Naive B cell (primary cell): ENCODE measurements at regions not wholly inside any gene's neighbourhood (a gene's known extent, or its start where the extent isn't known, plus 50 kb on each side); places are given as distances from the start of the nearest gene placed in this dataset.

Source experiments
- ATAC-seq, 2 donors: fragments of 150-1000 bp; cut with Tn5 transposase; 2 replicates each; pipeline ENCODE4 v1.10.0; 2021; ENCODE audit warnings: low read depth in 2 of 2, mild to moderate bottlenecking in 2 of 2, moderate library complexity in 2 of 2
- DNase-seq: peaks from one replicate; pipeline ENCODE4 v3.0.0; 2022
- H3K27ac Mint-ChIP-seq, 6 donors: one replicate each; pipeline ENCODE4 v1.8.0; 2020 to 2022; ENCODE audit warnings: mild to moderate bottlenecking in 6 of 6, mixed read lengths in 6 of 6, moderate library complexity in 5 of 6, inconsistent platforms in 2 of 6
- H3K27me3 Mint-ChIP-seq, 3 donors: one replicate each; pipeline ENCODE4 v1.8.0; 2021 to 2022; ENCODE audit warnings: mixed read lengths in 3 of 3, mild to moderate bottlenecking in 1 of 3
- H3K36me3 Mint-ChIP-seq, 2 donors: one replicate each; pipeline ENCODE4 v1.8.0; 2020 to 2022; ENCODE audit warnings: mixed read lengths in 2 of 2, inconsistent platforms in 1 of 2, mild to moderate bottlenecking in 1 of 2
- H3K4me1 Mint-ChIP-seq, 3 donors: one replicate each; pipeline ENCODE4 v1.8.0; 2020 to 2022; ENCODE audit warnings: mixed read lengths in 3 of 3, inconsistent platforms in 1 of 3, mild to moderate bottlenecking in 1 of 3, moderate library complexity in 1 of 3
- H3K4me3 Mint-ChIP-seq, 8 donors: one replicate each; pipeline ENCODE4 v1.8.0; 2020 to 2022; ENCODE audit warnings: mild to moderate bottlenecking in 8 of 8, mixed read lengths in 8 of 8, moderate library complexity in 8 of 8, inconsistent platforms in 2 of 8
- H3K9me3 Mint-ChIP-seq, 7 donors: one replicate each; pipeline ENCODE4 v1.8.0; 2020 to 2022; ENCODE audit warnings: mixed read lengths in 7 of 7, mild to moderate bottlenecking in 5 of 7, inconsistent platforms in 2 of 7, moderate library complexity in 1 of 7

DNA sequence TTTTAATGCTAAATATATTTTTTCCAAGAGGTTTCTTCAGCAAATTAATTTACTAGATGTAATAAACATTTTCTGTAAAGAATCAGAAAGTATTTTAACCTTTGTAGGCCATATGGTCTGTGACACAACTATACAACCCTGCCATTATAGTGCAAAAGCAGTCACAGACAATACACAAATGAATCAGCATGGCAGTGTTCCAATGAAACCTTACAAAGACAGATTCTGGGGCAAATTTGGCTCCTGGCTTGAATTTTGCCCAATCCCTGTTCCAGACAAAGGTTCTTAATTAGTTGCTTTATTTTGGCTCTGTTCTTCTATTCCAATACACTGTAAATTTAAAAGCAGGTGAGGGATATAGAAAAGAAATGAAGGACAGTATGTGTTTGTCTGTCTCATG, 352.5 kb downstream of the C12orf50 start:
- DNase-seq (no peak), ATAC-seq (no peak)
- no peaks in the 10 kb centered on the region for H3K36me3 Mint-ChIP-seq
- no peaks in the 10 kb centered on the region for H3K4me1 Mint-ChIP-seq
- H3K27me3 Mint-ChIP-seq = no peaks in the 10 kb centered on the region
- H3K27ac Mint-ChIP-seq = no peak overlapping the region
- H3K4me3 Mint-ChIP-seq = no peak overlapping the region
- H3K9me3 Mint-ChIP-seq = peaks cover 0 to 4% (median 0%) of the 10 kb centered on the region in 7 donors

- no peaks in the 10 kb centered on the region for H3K4me1 Mint-ChIP-seq
- no peak overlapping the region for H3K27ac Mint-ChIP-seq
- ATAC-seq = no peak
- H3K36me3 Mint-ChIP-seq = no peaks in the 10 kb centered on the region
- DNase-seq = no peak
- peaks cover 0 to 5% (median 0%) of the 10 kb centered on the region in 7 donors for H3K9me3 Mint-ChIP-seq
- H3K27me3 Mint-ChIP-seq = no peaks in the 10 kb centered on the region
- no peak overlapping the region for H3K4me3 Mint-ChIP-seq
These were observed 357.4 kb downstream of the C12orf50 start for GRCh38 chr12:87671757-87672156.

- no peak for DNase-seq
- Mint-ChIP-seq H3K36me3 (no peaks in the 10 kb centered on the region), H3K27ac (no peak overlapping the region), H3K9me3 (peaks cover 0 to 5% (median 0%) of the 10 kb centered on the region in 7 donors), H3K4me3 (no peak overlapping the region), H3K27me3 (no peaks in the 10 kb centered on the region), H3K4me1 (no peaks in the 10 kb centered on the region)
- no peak for ATAC-seq
These were observed 358.8 kb downstream of the C12orf50 start for GRCh38 chr12:87670448-87670847.

- Mint-ChIP-seq H3K27ac (no peak overlapping the region), H3K9me3 (peaks cover 0 to 5% (median 0%) of the 10 kb centered on the region in 7 donors), H3K27me3 (no peaks in the 10 kb centered on the region), H3K4me1 (peaks cover 2 to 3% (median 2%) of the 10 kb centered on the region in 3 donors), H3K4me3 (no peak overlapping the region), H3K36me3 (no peaks in the 10 kb centered on the region)
- ATAC-seq (no peak), DNase-seq (no peak)
These were observed 361.8 kb downstream of the C12orf50 start for GRCh38 chr12:87667378-87667777.

- no peaks in the 10 kb centered on the region for H3K9me3 Mint-ChIP-seq
- H3K4me1 Mint-ChIP-seq = peaks cover 11 to 17% (median 17%) of the 10 kb centered on the region in 3 donors
- no peaks in the 10 kb centered on the region for H3K27me3 Mint-ChIP-seq
- peak; percentile 66 to 69 for ATAC-seq
- no peak for DNase-seq
- H3K4me3 Mint-ChIP-seq = peak overlapping the region in 5 of 8 donors; percentile 0 to 77 (median 59)
- peak overlapping the region in 2 of 6 donors; percentile 7 to 30 for H3K27ac Mint-ChIP-seq
- no peaks in the 10 kb centered on the region for H3K36me3 Mint-ChIP-seq
These were observed 367.3 kb downstream of the C12orf50 start for GRCh38 chr12:87661786-87662377.

DNA sequence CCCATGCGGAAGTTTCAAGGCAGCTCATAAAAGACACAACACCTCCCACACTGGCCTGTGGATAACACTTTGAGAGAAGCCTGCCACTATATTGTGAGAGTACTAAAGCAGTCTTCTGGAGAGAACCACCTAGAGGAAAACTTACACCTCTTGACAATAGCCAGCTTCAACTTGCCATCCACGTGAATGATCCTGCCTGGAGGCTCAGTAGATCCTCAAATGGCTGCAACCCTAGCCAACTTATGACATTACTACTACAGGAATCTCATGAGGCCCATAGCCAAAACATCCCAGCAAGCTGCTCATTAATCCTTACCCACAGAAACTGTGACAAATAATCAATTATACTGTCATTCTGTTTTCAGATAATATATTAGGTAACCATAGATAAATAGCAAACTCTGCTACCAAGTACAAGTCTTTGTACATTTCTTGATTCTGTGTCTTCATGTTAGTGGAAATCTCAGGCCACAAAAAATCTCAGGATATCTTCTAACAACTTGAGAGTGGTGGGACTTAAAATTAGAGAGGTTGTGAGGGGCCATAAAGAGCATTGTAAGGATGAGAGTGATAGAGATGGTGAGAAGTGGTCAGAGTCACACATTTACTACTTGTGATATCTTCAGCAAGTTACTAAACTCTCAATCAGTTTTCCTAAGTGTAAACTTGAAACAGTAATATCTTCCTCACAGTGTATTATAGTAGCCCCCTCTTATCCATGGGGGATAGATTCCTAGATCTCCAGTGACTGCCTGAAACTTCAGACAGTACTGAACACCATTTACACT, 368.0 kb downstream of the C12orf50 start:
- Mint-ChIP-seq H3K9me3 (no peaks in the 10 kb centered on the region), H3K4me3 (peak overlapping the region in 3 of 8 donors; percentile 40 to 77 (median 59)), H3K27ac (peak overlapping the region in 1 of 6 donors; percentile 8), H3K36me3 (no peaks in the 10 kb centered on the region), H3K4me1 (peaks cover 11 to 17% (median 17%) of the 10 kb centered on the region in 3 donors), H3K27me3 (no peaks in the 10 kb centered on the region)
- ATAC-seq (no peak), DNase-seq (no peak)

GRCh38 chr12:87660291-87660690, 368.9 kb downstream of the C12orf50 start:
- DNase-seq = no peak
- H3K4me1 Mint-ChIP-seq = peaks cover 11 to 17% (median 17%) of the 10 kb centered on the region in 3 donors
- no peak overlapping the region for H3K4me3 Mint-ChIP-seq
- no peak overlapping the region for H3K27ac Mint-ChIP-seq
- no peaks in the 10 kb centered on the region for H3K36me3 Mint-ChIP-seq
- no peaks in the 10 kb centered on the region for H3K27me3 Mint-ChIP-seq
- H3K9me3 Mint-ChIP-seq = no peaks in the 10 kb centered on the region
- ATAC-seq = no peak

DNA sequence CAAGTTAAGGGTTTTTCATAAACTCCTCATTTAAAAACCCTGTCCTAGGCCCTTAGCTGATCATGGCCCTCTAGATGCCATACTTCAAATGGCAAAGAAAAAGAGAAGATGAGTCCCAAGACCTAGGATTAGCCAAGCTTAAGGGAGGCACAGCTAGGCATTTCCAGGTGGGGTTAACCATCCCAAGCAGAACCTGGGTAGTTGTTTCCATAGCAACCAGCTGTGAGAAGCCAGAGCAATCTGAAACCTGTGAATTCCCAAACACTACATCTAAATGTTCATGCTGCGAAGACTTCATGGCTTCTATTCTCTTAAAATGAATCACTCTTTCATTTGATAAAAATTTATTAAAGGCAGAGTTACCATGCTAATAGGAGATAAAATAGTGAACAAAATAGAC, 372.9 kb downstream of the C12orf50 start:
- ATAC-seq (no peak), DNase-seq (no peak)
- Mint-ChIP-seq H3K4me3 (no peak overlapping the region), H3K27ac (no peak overlapping the region), H3K9me3 (no peaks in the 10 kb centered on the region), H3K27me3 (no peaks in the 10 kb centered on the region), H3K4me1 (peaks cover 3 to 7% (median 3%) of the 10 kb centered on the region in 3 donors), H3K36me3 (no peaks in the 10 kb centered on the region)

GRCh38 chr12:87651670-87652425, 377.4 kb downstream of the C12orf50 start:
- no peaks in the 10 kb centered on the region for H3K4me1 Mint-ChIP-seq
- no peaks in the 10 kb centered on the region for H3K36me3 Mint-ChIP-seq
- DNase-seq (no peak), ATAC-seq (no peak)
- no peak overlapping the region for H3K27ac Mint-ChIP-seq
- H3K9me3 Mint-ChIP-seq = no peaks in the 10 kb centered on the region
- H3K27me3 Mint-ChIP-seq = no peaks in the 10 kb centered on the region
- H3K4me3 Mint-ChIP-seq = no peak overlapping the region

DNA sequence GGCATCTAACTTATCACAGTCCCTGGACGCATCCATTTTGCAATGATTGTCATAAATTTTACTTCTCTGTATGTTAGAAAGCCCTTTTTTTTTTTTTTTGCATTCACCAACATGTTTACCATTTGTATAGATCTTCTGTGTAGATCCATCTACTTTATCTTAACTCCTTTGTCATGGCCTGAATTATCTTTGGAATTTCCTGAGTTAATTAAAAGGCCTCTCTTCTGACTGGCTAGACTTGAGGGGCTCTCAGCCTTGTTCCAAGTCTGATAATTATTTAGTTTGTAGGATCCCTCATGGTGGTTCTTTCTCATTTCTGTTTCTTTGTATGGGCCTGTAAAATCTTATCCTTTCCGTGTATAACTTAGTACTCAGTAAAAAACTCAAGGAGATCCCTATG, 387.0 kb downstream of the C12orf50 start:
- H3K27ac Mint-ChIP-seq = no peak overlapping the region
- no peaks in the 10 kb centered on the region for H3K4me1 Mint-ChIP-seq
- H3K4me3 Mint-ChIP-seq = no peak overlapping the region
- peaks cover 0 to 5% (median 0%) of the 10 kb centered on the region in 7 donors for H3K9me3 Mint-ChIP-seq
- no peak for ATAC-seq
- H3K27me3 Mint-ChIP-seq = no peaks in the 10 kb centered on the region
- no peaks in the 10 kb centered on the region for H3K36me3 Mint-ChIP-seq
- DNase-seq = no peak

DNA sequence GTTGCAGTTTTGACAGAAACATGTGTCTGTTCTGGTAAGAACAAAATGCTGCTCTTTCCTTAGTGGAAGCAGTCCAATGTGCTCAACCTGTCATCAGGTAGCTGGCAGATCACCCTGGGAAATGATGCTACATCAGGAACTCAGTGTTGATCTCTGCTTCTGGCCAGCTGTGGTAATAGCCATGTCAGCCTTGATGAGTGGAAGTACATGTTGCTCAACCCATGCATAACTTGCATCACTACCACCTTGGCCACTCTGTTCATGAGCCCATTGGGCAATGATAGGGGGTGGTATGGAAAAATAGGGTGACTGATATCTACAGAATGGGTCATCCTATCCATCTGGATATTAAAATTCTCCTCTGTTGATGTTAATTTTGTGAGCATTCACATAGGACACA, 411.0 kb downstream of the C12orf50 start:
- H3K36me3 Mint-ChIP-seq = no peaks in the 10 kb centered on the region
- DNase-seq (no peak), ATAC-seq (no peak)
- H3K27ac Mint-ChIP-seq = no peak overlapping the region
- H3K4me1 Mint-ChIP-seq = no peaks in the 10 kb centered on the region
- H3K4me3 Mint-ChIP-seq = no peak overlapping the region
- H3K9me3 Mint-ChIP-seq = peaks cover 0 to 9% (median 2%) of the 10 kb centered on the region in 7 donors
- H3K27me3 Mint-ChIP-seq = no peaks in the 10 kb centered on the region

- Mint-ChIP-seq H3K4me1 (no peaks in the 10 kb centered on the region), H3K27me3 (no peaks in the 10 kb centered on the region), H3K9me3 (peaks cover 0 to 5% (median 0%) of the 10 kb centered on the region in 7 donors), H3K27ac (no peak overlapping the region), H3K36me3 (no peaks in the 10 kb centered on the region), H3K4me3 (no peak overlapping the region)
- DNase-seq (no peak), ATAC-seq (no peak)
These were observed 416.2 kb downstream of the C12orf50 start for GRCh38 chr12:87612996-87613395.

DNA sequence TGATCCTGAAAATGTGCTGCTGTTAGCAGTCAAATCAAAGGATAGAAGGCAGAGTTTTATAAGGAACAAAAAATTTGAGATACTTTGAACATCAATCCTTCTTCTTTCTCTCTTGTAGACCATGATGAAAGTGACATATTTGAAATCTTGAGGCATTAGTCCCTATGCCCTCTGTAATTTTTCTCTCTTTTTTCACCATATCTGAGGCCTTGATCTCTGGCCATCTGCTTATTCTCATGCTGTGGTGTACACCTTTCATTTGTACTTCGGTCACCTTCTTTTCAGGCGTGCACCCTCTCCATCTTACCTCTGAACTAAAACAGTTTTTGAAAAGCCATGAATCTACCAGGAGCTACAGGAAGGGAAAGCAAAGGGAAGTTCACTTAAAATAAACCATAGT, 420.9 kb downstream of the C12orf50 start:
- peaks cover 0 to 7% (median 3%) of the 10 kb centered on the region in 7 donors for H3K9me3 Mint-ChIP-seq
- peak overlapping the region in 2 of 6 donors; percentile 6 to 40 for H3K27ac Mint-ChIP-seq
- H3K36me3 Mint-ChIP-seq = no peaks in the 10 kb centered on the region
- no peaks in the 10 kb centered on the region for H3K27me3 Mint-ChIP-seq
- no peak overlapping the region for H3K4me3 Mint-ChIP-seq
- ATAC-seq (no peak), DNase-seq (no peak)
- no peaks in the 10 kb centered on the region for H3K4me1 Mint-ChIP-seq

DNA sequence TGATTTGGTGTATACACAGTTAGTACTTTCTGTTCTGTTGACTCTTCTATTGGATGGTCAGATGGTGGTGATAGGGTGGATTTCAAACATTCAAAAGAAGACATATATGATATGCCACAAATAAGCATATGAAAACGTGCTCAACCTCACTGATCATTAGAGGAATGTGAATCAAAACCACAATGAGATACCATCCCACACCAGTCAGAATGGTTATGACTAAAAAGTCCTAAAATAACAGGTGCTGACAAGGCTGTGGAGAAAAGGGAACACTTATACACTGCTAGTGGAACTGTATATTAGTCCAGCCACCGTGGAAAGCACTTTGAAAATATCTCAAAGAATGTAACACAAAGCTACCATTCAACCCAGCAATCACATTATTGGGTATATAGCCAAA, 425.5 kb downstream of the C12orf50 start:
- Mint-ChIP-seq H3K27me3 (no peaks in the 10 kb centered on the region), H3K4me3 (no peak overlapping the region), H3K36me3 (no peaks in the 10 kb centered on the region), H3K27ac (no peak overlapping the region), H3K9me3 (peaks cover 0 to 7% (median 3%) of the 10 kb centered on the region in 7 donors), H3K4me1 (no peaks in the 10 kb centered on the region)
- ATAC-seq = no peak
- no peak for DNase-seq
